ENCODE measurements at regions not wholly inside any gene's neighbourhood (a gene's known extent, or its start where the extent isn't known, plus 50 kb on each side); places are given as distances from the start of the nearest gene placed in this dataset.

DNA sequence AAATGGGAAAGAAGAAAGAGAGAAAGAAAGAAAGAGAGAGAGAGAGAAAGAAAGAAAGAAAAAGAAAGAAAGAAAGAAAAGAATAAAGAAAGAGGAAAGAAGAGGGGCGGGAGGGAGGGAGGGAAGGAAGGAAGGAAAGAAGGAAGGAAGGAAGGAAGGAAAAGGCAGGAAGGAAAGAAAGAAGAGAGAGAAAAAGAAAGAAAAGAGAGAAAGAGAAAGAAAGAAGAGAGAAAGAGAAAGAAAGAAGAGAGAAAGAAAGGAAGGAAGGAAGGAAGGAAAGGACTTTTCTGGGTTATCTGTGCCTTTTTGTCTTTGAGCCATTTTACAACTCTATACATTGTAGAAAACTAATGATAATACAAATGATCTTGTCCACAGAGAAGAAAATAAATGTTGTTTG is 136.6 kb upstream of the SMAD3 start:
- TF ChIP-seq, protein P1, sequence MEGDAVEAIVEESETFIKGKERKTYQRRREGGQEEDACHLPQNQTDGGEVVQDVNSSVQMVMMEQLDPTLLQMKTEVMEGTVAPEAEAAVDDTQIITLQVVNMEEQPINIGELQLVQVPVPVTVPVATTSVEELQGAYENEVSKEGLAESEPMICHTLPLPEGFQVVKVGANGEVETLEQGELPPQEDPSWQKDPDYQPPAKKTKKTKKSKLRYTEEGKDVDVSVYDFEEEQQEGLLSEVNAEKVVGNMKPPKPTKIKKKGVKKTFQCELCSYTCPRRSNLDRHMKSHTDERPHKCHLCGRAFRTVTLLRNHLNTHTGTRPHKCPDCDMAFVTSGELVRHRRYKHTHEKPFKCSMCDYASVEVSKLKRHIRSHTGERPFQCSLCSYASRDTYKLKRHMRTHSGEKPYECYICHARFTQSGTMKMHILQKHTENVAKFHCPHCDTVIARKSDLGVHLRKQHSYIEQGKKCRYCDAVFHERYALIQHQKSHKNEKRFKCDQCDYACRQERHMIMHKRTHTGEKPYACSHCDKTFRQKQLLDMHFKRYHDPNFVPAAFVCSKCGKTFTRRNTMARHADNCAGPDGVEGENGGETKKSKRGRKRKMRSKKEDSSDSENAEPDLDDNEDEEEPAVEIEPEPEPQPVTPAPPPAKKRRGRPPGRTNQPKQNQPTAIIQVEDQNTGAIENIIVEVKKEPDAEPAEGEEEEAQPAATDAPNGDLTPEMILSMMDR (conservative IDR thresholded peaks at IDR 0.05) = no peak
- TF ChIP-seq ZFX (IDR thresholded peaks at IDR 0.05) = no peak
- no peak overlapping the region for H3K27ac ChIP-seq

GRCh38 chr15:66929843-66930402 is 135.5 kb upstream of the SMAD3 start:
- no peak overlapping the region for H3K27ac ChIP-seq
- TF ChIP-seq, protein P1 (conservative IDR thresholded peaks at IDR 0.05) = no peak
- no peak for TF ChIP-seq ZFX (IDR thresholded peaks at IDR 0.05)

GRCh38 chr15:66931768-66932633 is 133.4 kb upstream of the SMAD3 start:
- peak overlapping the region; percentile 81 for H3K27ac ChIP-seq
- TF ChIP-seq ZFX (IDR thresholded peaks at IDR 0.05) = no peak; the same call in 1 of the 2 replicates
- TF ChIP-seq, protein P1 (conservative IDR thresholded peaks at IDR 0.05) = no peak

- no peak for TF ChIP-seq ZFX (IDR thresholded peaks at IDR 0.05)
- TF ChIP-seq, protein P1 (conservative IDR thresholded peaks at IDR 0.05) = no peak
- peak overlapping the region; percentile 81 for H3K27ac ChIP-seq
Observed at GRCh38 chr15:66932634-66933024, 132.8 kb upstream of the SMAD3 start.

DNA sequence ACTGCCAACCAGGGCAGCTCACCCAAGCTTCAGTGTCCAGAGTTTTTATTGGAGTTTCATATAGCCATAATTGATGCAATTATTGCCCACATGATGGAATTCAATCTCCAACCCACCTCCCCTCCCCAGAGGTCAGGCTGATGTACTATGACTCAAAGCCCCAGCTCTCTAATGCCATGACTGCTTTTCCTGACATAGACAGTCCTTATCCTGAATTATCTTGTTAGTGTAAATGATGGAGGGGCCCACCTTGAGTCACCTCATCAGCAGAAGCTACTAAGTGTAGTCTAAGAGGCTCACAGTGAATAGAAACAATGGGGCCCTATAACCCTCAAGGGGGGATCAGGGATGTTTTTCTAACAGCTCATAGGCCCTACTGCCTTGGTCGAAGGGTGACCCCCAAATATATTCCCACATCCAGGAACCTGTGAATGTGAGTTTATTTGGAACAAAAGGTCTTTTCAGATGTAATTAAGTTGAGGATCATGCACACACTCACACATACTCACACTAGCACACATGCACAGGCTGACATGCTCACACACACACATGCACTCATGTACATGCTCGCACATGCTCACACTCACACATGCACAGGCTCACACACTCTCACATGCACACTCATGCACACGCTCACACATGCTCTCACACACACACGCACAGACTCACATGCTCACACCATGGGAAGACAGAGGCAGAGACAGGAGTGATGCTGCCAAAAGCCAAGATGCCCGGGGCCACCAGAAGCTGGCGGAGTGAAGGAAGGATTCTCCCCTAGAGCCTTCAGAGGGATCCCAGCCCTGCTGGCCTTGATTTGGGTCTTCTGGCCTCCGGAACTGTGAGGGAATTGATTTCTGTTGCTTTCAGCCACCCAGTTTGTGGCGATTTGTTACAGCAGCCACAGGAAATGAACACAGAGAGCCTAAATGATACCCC is 131.2 kb upstream of the SMAD3 start:
- TF ChIP-seq, protein P1 (conservative IDR thresholded peaks at IDR 0.05) = no peak
- no peak for TF ChIP-seq ZFX (IDR thresholded peaks at IDR 0.05)
- H3K27ac ChIP-seq = no peak overlapping the region

- no peak for TF ChIP-seq ZFX (IDR thresholded peaks at IDR 0.05)
- TF ChIP-seq, protein P1 (conservative IDR thresholded peaks at IDR 0.05) = no peak
- no peak overlapping the region for H3K27ac ChIP-seq
Observed at GRCh38 chr15:66934868-66935520, 130.4 kb upstream of the SMAD3 start.
